ENCODE measurements at regions not wholly inside any gene's neighbourhood (a gene's known extent, or its start where the extent isn't known, plus 50 kb on each side); places are given as distances from the start of the nearest gene placed in this dataset.

GRCh38 chr13:47397739-47398138 lies 500.9 kb upstream of the HTR2A start:
- DNase-seq (ENCODE audit: low read depth in 4 of 4, low spot score in 2 of 4): no peak

DNA sequence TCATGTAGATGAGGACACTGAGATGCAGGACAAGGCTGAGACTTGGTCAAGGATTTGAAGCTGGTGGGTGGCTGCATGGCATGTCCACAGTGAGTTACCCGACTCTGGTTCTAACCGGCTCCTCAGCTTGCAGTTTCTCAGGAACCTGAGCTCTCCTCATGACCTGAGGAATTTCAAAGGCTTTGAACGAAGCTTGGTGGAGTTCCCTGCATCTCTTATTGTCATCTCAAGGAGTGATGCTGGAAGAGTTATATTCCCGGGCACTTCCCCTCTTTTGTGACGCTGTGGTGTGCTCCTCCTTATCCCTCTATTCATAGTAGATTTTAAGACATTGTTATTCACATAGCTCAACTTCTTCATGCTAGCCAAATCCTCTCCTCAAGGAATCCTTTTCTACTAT lies 500.1 kb upstream of the HTR2A start:
- no peak for DNase-seq (ENCODE audit: low read depth in 4 of 4, low spot score in 2 of 4)

DNA sequence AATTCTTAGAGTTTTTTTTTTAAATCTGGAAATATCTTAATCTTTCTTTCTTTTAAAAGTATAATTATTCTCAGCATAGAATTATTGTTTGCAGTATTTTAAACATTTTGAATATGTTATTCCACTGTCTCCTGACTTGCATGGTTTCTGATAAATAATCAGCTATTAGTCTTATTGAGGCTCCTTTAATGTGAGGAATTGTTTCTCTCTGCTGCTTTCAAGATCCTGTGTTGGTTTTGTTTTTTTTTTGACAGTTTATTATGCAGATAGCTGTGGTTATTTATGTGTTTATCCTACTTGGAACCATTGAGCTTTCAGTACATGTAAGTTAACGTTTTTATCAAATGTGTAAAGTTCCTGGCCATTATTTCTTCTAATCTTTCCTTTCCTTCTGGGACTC lies 477.9 kb upstream of the HTR2A start:
- no peak for DNase-seq (ENCODE audit: low read depth in 4 of 4, low spot score in 2 of 4)

DNA sequence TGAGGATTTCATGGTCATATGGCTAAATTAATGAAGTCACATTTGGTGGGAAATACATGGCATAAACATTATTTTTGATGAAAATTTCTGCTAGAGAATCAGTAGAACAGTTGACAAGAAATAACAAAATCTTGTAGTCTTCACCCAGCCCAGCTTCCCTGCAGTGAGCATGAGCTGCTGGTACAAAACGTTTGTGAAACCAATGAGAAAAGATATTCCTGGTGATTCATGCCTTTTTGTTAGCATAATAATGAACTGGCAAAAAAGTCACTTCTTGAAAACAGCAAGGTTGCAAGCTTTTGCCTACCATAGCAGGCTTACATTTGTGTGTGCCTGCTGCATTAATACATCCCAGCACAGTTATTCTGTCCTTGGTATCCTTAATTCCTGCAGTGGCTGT lies 475.9 kb upstream of the HTR2A start:
- no peak for DNase-seq (ENCODE audit: low read depth in 4 of 4, low spot score in 2 of 4)

GRCh38 chr13:47351798-47352197 lies 454.9 kb upstream of the HTR2A start:
- DNase-seq (ENCODE audit: low read depth in 4 of 4, low spot score in 2 of 4): no peak

DNA sequence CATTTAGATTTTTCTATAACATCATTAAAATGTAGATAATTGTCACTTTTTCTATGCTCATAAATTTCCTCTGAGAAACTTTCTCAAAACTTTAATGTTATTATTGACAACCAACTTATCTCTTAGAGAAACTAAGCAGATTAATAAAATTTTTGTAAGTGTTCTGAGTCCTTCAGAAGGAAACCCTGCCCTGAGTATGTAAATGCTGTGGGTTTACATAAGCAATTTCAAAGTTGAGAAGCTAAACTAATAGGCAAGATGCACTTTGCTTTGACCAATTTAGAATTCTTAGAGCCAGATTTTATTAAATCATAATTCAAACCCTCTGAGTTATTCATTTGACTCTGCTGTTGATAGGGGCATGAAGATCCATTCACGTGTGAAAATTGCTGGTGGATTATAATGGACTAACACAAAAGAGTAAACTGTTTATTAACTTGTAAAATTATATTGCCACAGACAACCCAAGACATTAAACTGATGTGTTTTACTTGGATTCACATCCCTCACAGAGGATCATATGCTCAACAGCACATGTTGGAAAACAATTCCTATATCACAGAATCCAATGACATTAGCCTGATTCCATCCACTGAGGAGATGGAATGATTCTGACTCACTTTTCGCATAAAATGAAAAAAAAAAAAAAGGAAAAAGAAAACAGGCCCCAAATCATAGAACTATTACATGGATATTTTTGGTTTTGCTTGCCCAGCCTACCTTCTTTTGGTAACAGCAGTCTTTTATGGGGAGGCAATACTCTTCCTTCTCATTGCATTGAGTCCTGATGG lies 453.7 kb upstream of the HTR2A start:
- DNase-seq (ENCODE audit: low read depth in 4 of 4, low spot score in 2 of 4): no peak

DNA sequence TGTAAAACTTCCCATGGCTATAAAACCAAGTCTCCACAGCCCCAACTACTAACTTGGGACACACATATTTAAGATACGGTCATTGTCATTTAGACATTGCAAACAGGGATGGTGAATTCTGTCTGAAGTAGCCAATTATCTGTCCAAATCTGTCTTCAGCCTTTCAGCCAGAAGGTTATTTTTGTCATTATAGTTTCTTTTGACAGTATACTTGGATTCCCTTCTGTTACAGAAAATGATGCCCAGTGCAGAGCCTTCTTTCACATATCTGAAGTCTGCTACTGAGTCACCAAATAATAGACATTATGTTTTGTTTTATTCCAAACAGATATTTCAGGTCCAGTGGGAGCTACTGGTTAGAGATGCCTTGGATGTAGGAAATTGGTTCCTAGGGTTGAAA lies 452.4 kb upstream of the HTR2A start:
- no peak for DNase-seq (ENCODE audit: low read depth in 4 of 4, low spot score in 2 of 4)

DNA sequence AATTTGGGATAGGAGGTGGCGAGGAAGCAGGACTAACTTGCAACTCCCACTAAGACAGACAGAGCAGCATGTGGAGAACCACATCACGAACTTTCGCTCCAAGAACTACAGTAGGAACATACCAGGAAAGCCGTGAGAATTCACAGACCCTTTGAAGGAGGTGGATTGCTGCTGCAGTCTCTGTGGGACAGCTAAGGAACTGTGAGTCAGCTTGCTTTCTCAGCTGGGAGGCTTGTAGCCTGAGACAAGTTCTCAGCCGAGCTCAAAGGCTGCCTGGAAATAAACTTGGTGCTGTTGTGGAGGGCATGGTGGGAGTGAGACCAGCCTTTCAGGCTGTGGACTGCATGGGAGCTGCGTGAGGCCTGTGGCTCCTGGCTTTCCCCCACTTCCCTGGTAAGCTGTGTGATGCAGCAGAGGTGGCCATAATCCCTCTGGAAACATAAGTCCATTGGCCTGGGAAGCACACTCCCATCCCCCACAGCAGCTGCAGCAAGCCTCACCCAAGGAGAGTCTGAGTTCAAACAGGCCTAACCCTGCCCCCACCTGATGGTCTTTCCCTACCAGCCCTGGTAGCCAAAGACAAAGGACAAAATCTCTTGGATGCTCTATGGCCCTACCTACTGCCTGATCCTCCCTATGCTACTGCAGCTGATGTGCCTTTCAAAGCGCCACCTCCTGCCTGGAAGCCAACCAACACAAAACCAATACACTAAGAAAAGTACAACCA lies 441.1 kb upstream of the HTR2A start:
- no peak for DNase-seq (ENCODE audit: low read depth in 4 of 4, low spot score in 2 of 4)

GRCh38 chr13:47334173-47334572 lies 437.3 kb upstream of the HTR2A start:
- DNase-seq (ENCODE audit: low read depth in 4 of 4, low spot score in 2 of 4): no peak

- peak in 1 of 4 donors; percentile 7 for DNase-seq (ENCODE audit: low read depth in 4 of 4, low spot score in 2 of 4)
These were observed 435.3 kb upstream of the HTR2A start for GRCh38 chr13:47332149-47332548.

- no peak for DNase-seq (ENCODE audit: low read depth in 4 of 4, low spot score in 2 of 4)
These were observed 433.2 kb upstream of the HTR2A start for GRCh38 chr13:47330031-47330430.

DNA sequence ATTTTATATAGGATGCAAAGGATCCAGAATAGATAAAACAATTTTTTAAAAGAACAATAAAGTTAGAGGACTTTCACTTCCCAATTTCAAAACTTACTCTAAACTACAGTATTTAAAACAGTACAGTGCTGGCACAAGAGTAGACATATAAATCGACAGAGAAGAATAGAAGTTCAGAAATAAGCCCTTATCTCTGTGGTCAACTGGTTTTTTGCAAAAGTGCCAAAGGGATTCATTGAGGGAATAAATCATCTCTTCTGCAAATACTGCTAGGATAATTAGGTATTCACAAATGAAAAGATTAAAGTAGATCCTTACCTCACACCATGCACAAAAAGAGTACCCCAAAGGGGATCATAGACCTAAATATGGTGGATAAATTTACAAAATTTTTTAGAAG lies 431.0 kb upstream of the HTR2A start:
- DNase-seq (ENCODE audit: low read depth in 4 of 4, low spot score in 2 of 4): no peak

GRCh38 chr13:47326061-47326460 lies 429.2 kb upstream of the HTR2A start:
- no peak for DNase-seq (ENCODE audit: low read depth in 4 of 4, low spot score in 2 of 4)

- no peak for DNase-seq (ENCODE audit: low read depth in 4 of 4, low spot score in 2 of 4)
These were observed 420.5 kb upstream of the HTR2A start for GRCh38 chr13:47317356-47317755.

DNA sequence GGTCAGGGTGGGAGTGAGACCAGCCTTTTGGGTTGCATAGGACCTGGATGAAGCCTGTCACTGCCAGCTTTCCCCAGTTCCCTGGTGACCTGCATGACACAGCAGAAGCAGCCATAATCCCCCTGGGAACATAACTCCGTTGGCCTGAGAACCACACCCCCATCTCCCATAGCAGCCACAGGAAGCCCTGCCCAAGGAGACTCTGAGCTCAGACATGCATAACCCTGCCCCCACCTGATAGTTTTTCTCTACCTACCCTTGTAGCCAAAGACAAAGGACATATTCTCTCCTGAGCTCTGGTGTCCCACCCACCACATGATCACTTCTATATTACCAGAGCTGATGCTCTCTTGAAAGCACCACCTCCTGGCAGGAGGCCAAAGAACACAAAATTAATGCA lies 413.5 kb upstream of the HTR2A start:
- DNase-seq (ENCODE audit: low read depth in 4 of 4, low spot score in 2 of 4): no peak

GRCh38 chr13:47306991-47307390 lies 410.1 kb upstream of the HTR2A start:
- no peak for DNase-seq (ENCODE audit: low read depth in 4 of 4, low spot score in 2 of 4)

DNA sequence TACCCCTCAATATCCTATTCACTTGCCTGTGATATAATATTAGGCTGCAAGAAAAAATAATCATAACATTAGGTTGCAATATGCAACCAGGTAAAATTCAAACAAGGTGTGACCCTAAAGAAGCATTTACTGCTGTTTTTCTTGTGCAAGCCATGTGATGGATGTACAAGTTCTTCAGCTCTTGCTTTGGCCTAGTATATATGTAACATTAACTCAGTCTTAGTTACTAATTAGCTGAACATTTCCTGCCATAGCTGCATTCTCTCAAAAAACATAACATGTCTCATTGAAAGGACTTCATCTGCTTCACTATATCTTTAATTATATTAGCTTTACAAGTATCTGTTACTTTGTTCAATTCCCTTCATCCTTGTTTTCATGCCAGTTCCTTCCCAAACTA lies 406.8 kb upstream of the HTR2A start:
- no peak for DNase-seq (ENCODE audit: low read depth in 4 of 4, low spot score in 2 of 4)

DNA sequence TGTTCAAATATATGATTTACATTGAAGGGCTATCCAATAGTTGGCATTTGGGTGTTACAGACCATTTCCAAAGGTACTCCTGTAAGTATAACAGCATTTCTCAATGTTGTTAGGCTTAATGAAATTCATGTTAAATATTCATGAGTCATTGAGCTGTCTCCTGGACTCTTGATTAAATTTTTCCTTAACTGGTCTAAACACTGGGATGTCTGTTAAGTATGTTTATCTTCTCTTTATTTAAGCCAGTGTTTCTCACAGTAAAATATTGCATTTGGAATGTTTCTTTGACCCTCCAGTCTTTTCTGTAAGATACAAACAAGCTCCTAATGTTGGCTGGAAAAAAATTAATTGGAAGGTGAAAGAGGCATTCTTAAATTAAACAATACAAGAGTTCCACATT lies 402.5 kb upstream of the HTR2A start:
- DNase-seq (ENCODE audit: low read depth in 4 of 4, low spot score in 2 of 4): no peak

DNA sequence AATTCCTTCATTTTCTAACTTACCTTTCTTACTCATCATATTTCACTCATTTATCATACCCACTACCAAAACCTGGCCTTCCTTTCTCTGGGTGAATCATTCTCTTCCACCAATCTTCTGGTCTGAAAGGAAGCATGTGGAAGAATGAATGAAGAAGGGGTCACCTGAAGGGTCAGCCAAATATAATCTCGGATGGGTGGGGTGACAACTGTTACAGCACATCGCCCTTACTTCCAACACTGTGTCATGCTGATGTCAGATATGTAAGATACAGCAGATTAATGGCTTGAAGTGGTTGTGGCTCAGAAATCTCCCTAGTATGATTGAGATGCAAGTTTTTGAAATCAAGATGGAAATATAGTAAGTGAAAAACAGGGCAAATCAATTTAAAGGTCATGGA lies 401.7 kb upstream of the HTR2A start:
- DNase-seq (ENCODE audit: low read depth in 4 of 4, low spot score in 2 of 4): no peak

GRCh38 chr13:47294691-47295090 lies 397.8 kb upstream of the HTR2A start:
- DNase-seq (ENCODE audit: low read depth in 4 of 4, low spot score in 2 of 4): no peak

GRCh38 chr13:47291107-47291656 lies 394.3 kb upstream of the HTR2A start:
- DNase-seq (ENCODE audit: low read depth in 4 of 4, low spot score in 2 of 4): no peak

DNA sequence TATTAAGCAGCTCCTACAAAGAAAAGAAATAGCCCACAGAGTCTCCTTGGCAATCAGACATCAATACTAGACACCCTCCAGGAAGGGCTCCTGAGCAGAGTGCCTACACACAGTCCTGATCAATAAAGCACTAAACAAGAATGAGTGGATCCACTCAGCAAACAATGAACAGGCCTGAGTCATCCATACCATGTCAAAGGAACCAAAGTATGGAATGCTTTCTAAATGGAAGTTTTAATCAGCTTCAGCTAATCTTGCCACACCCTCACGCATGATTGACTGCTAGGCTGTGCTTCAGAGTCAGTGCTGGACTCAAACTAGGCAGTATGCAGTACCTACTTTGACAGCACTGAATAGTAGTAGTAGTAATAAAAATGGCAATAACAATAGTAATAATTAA lies 392.7 kb upstream of the HTR2A start:
- DNase-seq (ENCODE audit: low read depth in 4 of 4, low spot score in 2 of 4): no peak

Data from left renal cortex interstitium (tissue), 4 donors.